ENCODE measurements at regions not wholly inside any gene's neighbourhood (a gene's known extent, or its start where the extent isn't known, plus 50 kb on each side); places are given as distances from the start of the nearest gene placed in this dataset.

- TF ChIP-seq POLR2A (IDR thresholded peaks at IDR 0.05) (no peak), CTCF (IDR thresholded peaks at IDR 0.05 in 4 of 5, conservative IDR thresholded peaks at IDR 0.05 in 1 of 5) (no peak)
Observed at GRCh38 chr3:177882124-177882648, 654.0 kb upstream of the KCNMB2 start.
